OCI-LY7 (cell line): ENCODE measurements at regions not wholly inside any gene's neighbourhood (a gene's known extent, or its start where the extent isn't known, plus 50 kb on each side); places are given as distances from the start of the nearest gene placed in this dataset.

Source experiments
- BruUV-seq: library from RNA; stranded (reverse); fragments of 400-500 nt; replicated peaks from 2 replicates; lab custom pipeline; 2021; lab: Mats Ljungman, UMichigan
- CTCF ChIA-PET: fragments of 300-600 bp; sonication (Branson Sonifier 250); formaldehyde crosslinking; loops from one replicate; lab custom pipeline; 2022; ENCODE audit warnings: antibody characterized with exemption; ENCODE audit not compliant: unreplicated experiment; lab: Charles Lee
- POLR2A ChIA-PET: fragments of 300-600 bp; sonication (Branson Sonifier 250); formaldehyde crosslinking; loops from one replicate; lab custom pipeline; 2022; ENCODE audit warnings: antibody characterized with exemption; lab: Charles Lee
- DNase-seq: peaks from one replicate; pipeline ENCODE4 v3.0.0-alpha.2; 2015; ENCODE audit warnings: low spot score
- H2AFZ ChIP-seq: fragments of 200-600 bp; sonication (generic), shearing (Covaris generic); 2 replicates; pipeline ENCODE4 v1.6.1; 2014; ENCODE audit warnings: mild to moderate bottlenecking, antibody characterized with exemption, low read length, moderate library complexity
- H3K27ac ChIP-seq: fragments of 200-600 bp; sonication (generic); 2 replicates; pipeline ENCODE4 v1.5.1; 2014; ENCODE audit warnings: mixed run types, low read depth, mild to moderate bottlenecking, moderate library complexity, low read length, inconsistent platforms; ENCODE audit not compliant: poor library complexity, severe bottlenecking
- H3K36me3 ChIP-seq: fragments of 200-600 bp; sonication (generic); 2 replicates; pipeline ENCODE4 v1.6.1; 2014; ENCODE audit warnings: mild to moderate bottlenecking, antibody characterized with exemption, low read length, moderate library complexity, mixed read lengths; ENCODE audit not compliant: insufficient read depth
- H3K4me1 ChIP-seq: fragments of 200-600 bp; sonication (generic); 2 replicates; pipeline ENCODE4 v1.5.1; 2014; ENCODE audit warnings: mild to moderate bottlenecking, low read length; ENCODE audit not compliant: insufficient read depth, poor library complexity, severe bottlenecking
- H3K4me2 ChIP-seq: fragments of 200-600 bp; sonication (generic); 2 replicates; pipeline ENCODE4 v1.6.1; 2014; ENCODE audit warnings: mild to moderate bottlenecking, low read length
- H3K4me3 ChIP-seq: fragments of 200-600 bp; sonication (generic); 2 replicates; pipeline ENCODE4 v1.5.1; 2014; ENCODE audit warnings: mild to moderate bottlenecking, low read depth, low read length; ENCODE audit not compliant: poor library complexity, severe bottlenecking
- H3K79me2 ChIP-seq: fragments of 200-600 bp; sonication (generic); 2 replicates; pipeline ENCODE4 v1.6.1; 2016; ENCODE audit warnings: low read depth, mild to moderate bottlenecking, low read length, moderate library complexity, mixed read lengths; ENCODE audit not compliant: insufficient read depth
- H3K9me2 ChIP-seq: fragments of 200-600 bp; sonication (generic); 2 replicates; pipeline ENCODE4 v1.6.1; 2016; ENCODE audit warnings: mild to moderate bottlenecking, low read length, mixed read lengths; ENCODE audit not compliant: insufficient read depth
- H3K9me3 ChIP-seq: fragments of 200-600 bp; sonication (generic); 2 replicates; pipeline ENCODE4 v1.6.1; 2014; ENCODE audit warnings: mild to moderate bottlenecking, mixed run types, low read length, mixed read lengths
- H4K20me1 ChIP-seq: fragments of 200-600 bp; sonication (generic); 2 replicates; pipeline ENCODE4 v1.6.1; 2014; ENCODE audit warnings: mild to moderate bottlenecking, antibody characterized with exemption, low read length, moderate library complexity, mixed read lengths; ENCODE audit not compliant: insufficient read depth
- EZH2phosphoT487 ChIP-seq: fragments of 200-600 bp; sonication (generic); IDR thresholded peaks from 2 replicates; pipeline ENCODE4 v1.6.1; 2018; ENCODE audit warnings: low read depth, borderline replicate concordance, mild to moderate bottlenecking, mixed run types, antibody characterized with exemption, low read length, moderate library complexity, mixed read lengths
- intact Hi-C: fragments of 100-400 bp; cut with micrococcal nuclease; formaldehyde crosslinking; loops from one replicate; pipeline ENCODE4 v1.10.0; 2022; ENCODE audit not compliant: unreplicated experiment
- TF ChIP-seq, protein P1 (sequence below): fragments of 200-600 bp; sonication (generic); conservative IDR thresholded peaks from 2 replicates; pipeline ENCODE4 v1.5.1; 2014; ENCODE audit warnings: mild to moderate bottlenecking, antibody characterized with exemption, low read length, moderate library complexity, mixed read lengths

DNA sequence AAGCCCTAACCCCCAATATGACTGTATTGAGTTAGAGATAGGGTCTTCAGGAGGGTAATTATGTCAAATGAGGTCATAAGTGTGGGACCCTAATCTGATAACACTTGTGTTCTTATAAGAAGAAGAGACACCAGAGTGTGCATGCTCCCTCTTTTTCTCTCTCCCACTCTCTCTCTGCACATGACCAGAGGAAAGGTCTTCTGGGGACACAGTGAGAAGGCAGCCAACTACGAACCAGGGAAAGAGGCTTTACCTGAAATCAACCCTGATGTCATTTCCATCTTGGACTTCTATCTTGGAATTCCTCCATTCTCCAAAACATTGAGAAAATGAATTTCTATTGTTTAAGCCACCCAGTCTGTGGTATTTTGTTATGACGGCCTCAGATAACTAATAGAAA is 97.2 kb upstream of the MAD2L1 start:
- CTCF ChIA-PET: no interaction called here
- TF ChIP-seq, protein P1, sequence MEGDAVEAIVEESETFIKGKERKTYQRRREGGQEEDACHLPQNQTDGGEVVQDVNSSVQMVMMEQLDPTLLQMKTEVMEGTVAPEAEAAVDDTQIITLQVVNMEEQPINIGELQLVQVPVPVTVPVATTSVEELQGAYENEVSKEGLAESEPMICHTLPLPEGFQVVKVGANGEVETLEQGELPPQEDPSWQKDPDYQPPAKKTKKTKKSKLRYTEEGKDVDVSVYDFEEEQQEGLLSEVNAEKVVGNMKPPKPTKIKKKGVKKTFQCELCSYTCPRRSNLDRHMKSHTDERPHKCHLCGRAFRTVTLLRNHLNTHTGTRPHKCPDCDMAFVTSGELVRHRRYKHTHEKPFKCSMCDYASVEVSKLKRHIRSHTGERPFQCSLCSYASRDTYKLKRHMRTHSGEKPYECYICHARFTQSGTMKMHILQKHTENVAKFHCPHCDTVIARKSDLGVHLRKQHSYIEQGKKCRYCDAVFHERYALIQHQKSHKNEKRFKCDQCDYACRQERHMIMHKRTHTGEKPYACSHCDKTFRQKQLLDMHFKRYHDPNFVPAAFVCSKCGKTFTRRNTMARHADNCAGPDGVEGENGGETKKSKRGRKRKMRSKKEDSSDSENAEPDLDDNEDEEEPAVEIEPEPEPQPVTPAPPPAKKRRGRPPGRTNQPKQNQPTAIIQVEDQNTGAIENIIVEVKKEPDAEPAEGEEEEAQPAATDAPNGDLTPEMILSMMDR: no peak
- TF ChIP-seq EZH2phosphoT487: no peak
- H3K79me2 ChIP-seq: no peaks in the 10 kb centered on the region
- no peak overlapping the region for H3K27ac ChIP-seq
- no peaks in the 10 kb centered on the region for H3K9me3 ChIP-seq
- H3K4me3 ChIP-seq: no peak overlapping the region
- no peak overlapping the region for H3K4me2 ChIP-seq
- no peaks in the 10 kb centered on the region for H3K4me1 ChIP-seq
- DNase-seq: no peak
- H3K9me2 ChIP-seq: no peaks in the 10 kb centered on the region
- no peaks in the 10 kb centered on the region for H3K36me3 ChIP-seq
- H2AFZ ChIP-seq: no peak overlapping the region
- BruUV-seq: no TSS peak
- intact Hi-C loops: no loop called here
- POLR2A ChIA-PET: no interaction called here
- H4K20me1 ChIP-seq: no peaks in the 10 kb centered on the region

- Histone ChIP-seq H2AFZ (no peak overlapping the region), H3K79me2 (no peaks in the 10 kb centered on the region), H3K4me2 (no peak overlapping the region), H3K9me3 (no peaks in the 10 kb centered on the region), H3K36me3 (no peaks in the 10 kb centered on the region), H3K4me3 (no peak overlapping the region), H3K9me2 (no peaks in the 10 kb centered on the region), H4K20me1 (no peaks in the 10 kb centered on the region), H3K4me1 (peaks cover 5% of the 10 kb centered on the region), H3K27ac (no peak overlapping the region)
- CTCF ChIA-PET: interaction anchor here (0.6 kb wide), 1 partner anchor 504 kb away, joined by 3 read pairs; no protein-coding TSS in a partner anchor
- TF ChIP-seq, protein P1: no peak
- TF ChIP-seq EZH2phosphoT487: no peak
- DNase-seq: no peak
- BruUV-seq: no TSS peak
- intact Hi-C loops: loop anchor here (5.0 kb wide), 1 partner anchor 653 kb away; no protein-coding TSS in a partner anchor
- POLR2A ChIA-PET: no interaction called here
Measured at GRCh38 chr4:120158841-120159463, 92.3 kb upstream of the MAD2L1 start.

DNA sequence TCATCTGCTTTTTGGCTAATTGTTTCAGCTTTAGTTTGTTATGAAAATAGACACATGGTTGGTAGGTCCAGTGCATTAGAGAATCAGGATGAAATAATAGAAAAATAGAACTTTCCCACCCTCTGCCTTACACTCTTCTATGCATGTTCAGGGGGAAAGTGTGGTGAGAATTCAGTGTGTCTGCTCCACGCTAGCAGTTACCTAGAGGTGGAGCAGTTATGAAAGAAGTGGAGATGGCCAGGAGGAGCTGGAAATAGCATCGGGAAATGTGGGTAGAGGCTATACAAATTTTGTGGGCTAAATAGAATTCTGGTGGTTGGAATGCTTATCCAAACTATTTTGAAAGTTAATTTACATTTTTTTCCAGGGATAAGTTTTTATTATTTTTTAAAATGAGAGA is 91.4 kb upstream of the MAD2L1 start:
- ChIA-PET CTCF (no interaction called here), POLR2A (no interaction called here)
- no TSS peak for BruUV-seq
- Histone ChIP-seq H3K4me1 (peaks cover 5% of the 10 kb centered on the region), H3K27ac (no peak overlapping the region), H3K79me2 (no peaks in the 10 kb centered on the region), H3K4me3 (no peak overlapping the region), H3K9me2 (no peaks in the 10 kb centered on the region), H3K36me3 (no peaks in the 10 kb centered on the region), H4K20me1 (no peaks in the 10 kb centered on the region), H2AFZ (no peak overlapping the region), H3K9me3 (no peaks in the 10 kb centered on the region), H3K4me2 (no peak overlapping the region)
- intact Hi-C loops: loop anchor here (5.0 kb wide), 1 partner anchor 654 kb away; no protein-coding TSS in a partner anchor
- DNase-seq: no peak
- no peak for TF ChIP-seq EZH2phosphoT487
- TF ChIP-seq, protein P1: no peak
